ENCODE measurements at regions not wholly inside any gene's neighbourhood (a gene's known extent, or its start where the extent isn't known, plus 50 kb on each side); places are given as distances from the start of the nearest gene placed in this dataset.
A peak's percentile ranks its signal among the peaks of the same experiment; 100 is the strongest.

DNA sequence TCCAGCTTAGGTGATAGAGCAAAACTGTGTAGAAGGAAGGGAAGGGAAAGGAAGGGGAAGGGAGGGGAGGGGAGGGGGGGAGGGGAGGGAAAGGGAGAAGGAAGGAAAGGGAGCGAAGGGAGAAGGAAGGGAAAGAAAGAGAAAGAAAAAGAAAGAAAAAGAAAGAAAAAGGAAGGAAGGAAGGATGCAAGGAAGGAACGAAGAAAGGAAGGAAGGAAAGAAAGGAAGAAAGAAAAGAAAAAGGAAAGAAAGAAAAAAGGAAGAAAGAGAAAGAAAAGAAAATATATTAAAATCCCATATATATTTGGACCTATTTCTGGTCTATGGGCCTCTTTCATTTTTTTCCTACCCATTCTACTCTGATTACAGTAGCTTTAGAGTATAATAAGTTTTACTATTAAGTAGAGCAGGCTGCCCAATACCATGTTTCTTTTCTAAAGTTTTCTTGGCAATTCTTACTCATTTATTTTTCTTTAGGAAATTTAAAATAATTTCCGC is 229.1 kb downstream of the AUH start:
- DNase-seq (ENCODE audit: low spot score) = no peak

DNA sequence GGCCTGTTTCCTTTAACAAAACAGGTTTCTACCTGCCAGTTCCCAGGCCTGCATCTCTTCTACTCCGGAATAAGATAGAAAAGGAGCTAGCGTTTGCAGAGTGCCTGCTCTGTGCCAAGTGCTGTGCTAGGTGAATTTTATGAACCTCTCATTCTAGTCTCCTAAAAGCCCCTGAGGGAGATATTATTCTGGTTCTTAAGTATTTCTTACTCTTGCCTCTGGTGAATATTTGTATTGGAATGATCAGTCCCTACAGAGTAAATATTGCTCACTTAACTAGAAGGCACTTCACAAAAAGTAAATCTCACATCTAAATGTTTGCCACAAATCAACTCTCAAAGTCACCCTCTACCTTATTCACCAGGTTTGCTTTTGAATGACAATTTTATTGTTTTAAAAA is 227.1 kb downstream of the AUH start:
- no peak for DNase-seq (ENCODE audit: low spot score)

DNA sequence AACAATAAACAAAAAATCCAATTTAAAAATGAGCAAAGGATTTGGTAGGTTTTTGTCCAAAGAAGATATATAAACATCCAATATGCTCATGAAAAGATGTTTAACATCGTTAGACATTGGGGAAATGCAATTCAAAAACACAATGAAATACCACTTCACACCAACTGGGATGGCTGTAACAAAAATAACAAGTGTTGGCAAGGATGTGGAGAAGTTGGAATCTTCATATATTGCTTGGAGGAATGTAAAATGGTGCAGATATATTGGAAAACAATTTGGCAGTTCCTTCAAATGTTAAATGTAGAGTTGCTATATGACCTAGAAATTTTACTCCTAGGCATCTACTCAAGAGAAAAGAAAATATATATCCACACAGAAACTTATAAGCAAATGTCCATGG is 224.3 kb downstream of the AUH start:
- DNase-seq (ENCODE audit: low spot score) = no peak

DNA sequence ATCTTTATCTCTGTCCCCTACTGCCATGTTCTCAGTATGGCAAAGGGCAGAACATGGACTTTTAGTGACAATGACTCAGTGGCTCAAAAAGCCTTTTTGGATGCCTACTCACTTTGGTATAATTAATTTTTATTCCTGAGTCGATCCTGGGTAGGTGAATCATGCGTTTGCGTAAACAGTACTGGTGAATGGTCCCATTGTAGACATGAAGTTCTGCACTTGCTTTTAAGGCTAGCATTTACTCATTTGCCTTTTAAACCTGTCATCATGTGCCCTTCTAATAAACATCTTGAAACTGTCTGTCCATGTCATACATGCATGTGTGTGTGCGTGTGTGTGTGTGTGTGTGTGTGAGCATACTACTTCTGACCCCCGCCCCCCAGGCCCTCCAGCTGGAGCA is 223.0 kb downstream of the AUH start:
- peak; percentile 92 for DNase-seq (ENCODE audit: low spot score)

DNA sequence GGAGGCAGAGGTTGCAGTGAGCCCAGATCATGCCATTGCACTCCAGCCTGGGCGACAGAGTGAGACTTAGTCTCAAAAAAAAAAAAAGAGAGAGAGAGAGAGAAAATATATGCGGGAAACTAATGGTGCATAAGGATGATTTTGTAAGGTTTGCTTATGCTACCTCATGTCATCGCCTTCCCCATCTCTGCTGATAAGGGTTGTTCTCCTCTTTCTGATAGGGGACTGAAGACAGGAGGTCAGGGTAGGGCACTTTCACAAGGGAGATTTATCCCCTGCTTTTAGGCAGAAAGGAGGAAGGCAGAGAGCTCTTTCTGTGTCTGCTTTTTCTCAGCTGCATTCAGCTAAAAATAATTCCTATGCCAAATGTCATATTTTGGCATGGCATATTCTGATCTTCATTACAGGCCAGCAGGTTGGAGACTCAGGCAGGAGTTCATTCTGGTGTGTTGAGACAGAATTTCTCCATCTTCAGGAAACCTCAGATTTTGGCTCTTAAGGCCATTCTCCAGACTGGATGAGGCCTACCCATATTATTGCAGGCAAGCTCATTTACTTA is 220.2 kb downstream of the AUH start:
- no peak for DNase-seq (ENCODE audit: low spot score)

DNA sequence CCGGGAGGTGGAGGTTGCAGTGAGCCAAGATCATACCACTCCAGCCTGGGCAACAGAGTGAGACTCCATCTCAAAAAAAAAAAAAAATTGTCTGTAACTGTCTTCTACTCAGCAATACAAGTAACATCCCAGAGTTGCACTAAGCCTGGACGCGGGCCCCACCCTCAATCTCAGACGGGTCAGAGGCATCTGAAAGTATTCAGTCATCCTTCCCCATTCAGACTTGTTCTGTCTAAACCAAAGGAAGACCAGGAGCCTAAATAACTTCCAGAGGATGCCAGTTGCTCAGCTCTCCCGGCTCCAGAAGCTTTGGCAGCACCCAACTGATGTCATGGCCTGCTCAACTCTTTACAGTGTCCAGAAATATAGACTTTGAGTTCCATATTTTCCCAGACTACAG is 218.6 kb downstream of the AUH start:
- no peak for DNase-seq (ENCODE audit: low spot score)

DNA sequence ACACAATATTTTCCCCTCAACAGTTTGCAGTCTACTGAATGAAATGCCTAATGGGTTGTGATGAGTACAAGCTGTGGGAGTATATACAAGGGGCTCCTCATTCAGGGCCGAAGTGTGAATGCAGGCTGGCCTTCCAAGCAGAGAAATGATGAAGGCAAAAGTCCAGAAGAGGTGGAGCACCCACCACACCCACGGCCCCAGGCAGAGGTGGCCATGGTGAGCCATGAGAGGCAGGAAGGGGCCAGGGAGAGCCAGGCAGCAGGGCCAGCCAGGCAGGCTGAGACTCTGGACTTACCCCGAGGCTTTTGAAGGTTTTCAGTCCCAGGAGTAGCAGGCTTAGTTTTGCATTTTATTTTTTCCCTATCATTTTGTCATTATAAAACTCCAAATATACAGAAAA is 218.1 kb downstream of the AUH start:
- no peak for DNase-seq (ENCODE audit: low spot score)

DNA sequence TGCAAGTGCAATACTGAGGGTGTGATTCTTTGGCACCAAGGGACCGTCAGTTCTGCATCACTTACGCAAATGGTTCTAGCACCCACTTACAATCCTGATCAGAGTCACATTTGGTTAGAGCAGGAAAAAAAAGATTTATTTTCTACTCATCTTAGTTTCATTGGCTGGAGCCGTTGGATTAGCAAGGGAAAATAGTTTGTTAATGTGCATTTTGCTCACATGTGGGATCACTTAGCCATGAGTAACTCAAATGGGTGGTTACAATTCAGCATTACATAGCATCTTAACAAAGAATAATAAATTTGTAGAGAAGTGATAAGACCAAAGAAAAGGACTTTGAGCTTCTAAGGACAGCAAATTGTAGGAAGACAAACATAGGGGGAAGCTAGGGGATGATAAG is 216.9 kb downstream of the AUH start:
- DNase-seq (ENCODE audit: low spot score) = no peak

DNA sequence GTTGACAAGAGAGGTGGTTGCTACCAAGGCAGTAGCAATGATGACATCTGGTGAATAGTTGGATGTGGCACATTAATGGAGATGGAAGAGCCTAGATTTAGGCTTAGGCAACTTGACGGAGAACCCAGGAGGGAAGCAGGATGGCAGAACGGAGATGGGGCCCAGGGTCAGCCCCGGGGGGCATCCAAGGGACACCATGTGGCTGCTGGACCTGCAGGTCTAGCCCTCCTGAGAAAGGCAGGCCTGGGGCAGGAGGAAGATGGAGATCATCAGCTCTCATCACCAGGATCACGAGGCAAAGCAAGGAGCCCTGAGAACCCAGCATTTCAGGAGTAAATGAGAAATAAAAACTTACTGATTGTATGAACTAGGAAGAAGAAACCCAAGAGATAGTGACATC is 216.2 kb downstream of the AUH start:
- no peak for DNase-seq (ENCODE audit: low spot score)

DNA sequence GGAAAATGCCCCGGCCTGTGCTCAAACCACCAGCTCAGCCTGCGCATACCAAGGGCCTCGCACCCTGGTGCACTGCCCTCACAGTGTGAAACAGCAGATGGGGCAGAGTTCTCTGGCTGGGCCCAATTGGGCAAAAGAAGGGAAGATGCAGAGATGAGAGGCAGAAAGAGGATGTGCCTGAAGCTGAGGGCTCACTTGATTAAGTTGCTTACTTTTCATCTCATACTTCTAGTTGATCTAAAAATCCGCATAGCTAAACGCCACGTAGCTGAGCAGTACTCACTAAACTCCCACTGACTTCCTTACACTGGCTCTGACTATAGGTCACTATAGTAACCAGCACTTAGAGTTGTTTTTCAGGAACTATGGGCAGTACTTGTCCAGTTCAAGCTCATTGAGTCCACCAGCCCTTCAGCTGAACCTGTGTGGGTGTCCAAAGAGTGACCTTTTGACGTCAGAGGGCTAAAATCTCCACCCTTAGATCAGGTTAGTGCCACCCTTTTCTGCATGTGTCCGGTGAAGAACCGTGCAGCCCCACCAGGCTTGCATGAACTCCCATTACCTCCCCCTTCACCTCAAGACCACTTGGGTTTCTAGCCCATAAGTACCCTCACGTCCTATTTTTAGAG is 215.2 kb downstream of the AUH start:
- no peak for DNase-seq (ENCODE audit: low spot score)

DNA sequence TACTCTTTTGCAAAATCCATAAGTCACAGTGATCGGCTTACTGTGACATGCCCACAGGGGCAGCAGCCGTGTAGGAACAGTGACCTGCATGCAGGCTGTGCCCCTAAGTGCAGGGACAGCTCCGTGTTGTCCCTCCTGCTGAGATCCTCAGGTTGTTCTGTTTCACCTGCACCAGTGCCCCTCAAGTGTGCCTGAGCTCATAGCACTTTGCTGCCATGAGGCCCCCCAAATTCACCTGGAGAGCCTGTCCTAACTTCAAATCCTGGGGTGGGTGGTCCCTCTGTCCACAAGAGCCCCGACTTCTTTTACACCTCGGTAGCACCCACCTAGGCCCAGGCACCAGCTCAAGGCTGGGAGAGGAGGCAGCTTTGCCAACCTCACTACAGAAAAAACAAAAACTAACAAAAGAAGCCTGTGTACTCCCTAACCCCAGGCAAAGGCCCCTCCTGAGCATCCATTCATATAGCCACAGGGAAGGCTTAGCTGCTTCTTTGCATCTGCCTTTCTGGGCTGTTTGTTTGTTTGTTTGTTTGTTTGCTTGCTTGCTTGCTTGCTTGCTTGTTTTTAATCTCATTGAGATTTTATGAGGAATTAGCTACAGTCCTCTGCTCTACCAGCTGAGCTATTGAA is 214.5 kb downstream of the AUH start:
- no peak for DNase-seq (ENCODE audit: low spot score)

DNA sequence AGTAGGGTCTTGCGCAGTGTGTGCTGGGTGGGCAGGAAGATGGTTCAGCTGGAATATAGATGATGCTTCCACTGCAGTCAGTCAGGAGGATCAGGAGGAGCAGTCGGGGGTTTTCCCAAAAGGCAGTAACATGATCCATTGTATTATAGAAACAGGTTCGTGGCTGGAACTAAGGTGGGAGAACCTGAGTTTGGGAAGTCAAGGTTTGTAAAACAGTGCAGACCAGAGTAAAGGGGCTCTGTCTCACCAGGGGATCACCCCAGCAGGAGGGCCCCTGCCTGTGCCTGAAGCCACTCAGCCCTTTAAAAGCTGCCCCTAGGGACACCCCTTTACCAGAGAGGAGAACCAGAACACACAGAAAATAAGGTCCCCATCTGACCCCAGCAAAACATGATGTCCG is 213.4 kb downstream of the AUH start:
- DNase-seq (ENCODE audit: low spot score) = no peak

DNA sequence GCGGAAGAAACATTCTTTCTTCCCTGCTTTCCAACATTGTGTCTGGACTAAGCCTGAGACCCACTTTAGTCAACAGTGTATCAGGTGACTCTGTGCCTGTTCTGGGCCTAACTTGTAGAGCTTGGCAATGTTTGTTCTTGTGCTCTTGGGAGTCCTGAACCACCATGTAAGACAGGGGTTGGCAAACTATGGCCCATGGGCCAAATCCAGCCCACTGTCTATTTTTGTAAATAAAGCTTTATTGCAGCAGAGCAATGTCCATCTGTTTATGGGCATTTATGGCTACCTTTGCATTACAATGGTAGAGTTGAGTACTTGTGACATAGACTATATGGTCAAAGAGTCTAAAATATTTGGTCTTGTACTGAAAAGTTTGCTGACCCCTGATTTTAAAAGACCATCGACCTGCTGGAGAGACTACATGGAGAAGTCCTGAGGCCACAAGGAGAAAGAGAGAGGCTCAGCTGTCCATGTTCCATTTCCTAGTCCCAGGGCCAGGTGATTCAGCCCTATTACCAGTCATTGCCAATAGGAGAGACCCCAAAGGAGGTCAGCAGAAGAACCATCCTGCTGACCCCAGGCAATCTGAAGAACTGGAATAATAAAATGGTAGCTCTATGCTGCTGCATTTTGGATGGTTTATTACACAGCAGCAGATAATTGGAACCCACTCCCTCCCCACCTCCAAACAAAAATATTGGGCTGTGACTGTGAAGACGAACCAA is 211.3 kb downstream of the AUH start:
- no peak for DNase-seq (ENCODE audit: low spot score)

DNA sequence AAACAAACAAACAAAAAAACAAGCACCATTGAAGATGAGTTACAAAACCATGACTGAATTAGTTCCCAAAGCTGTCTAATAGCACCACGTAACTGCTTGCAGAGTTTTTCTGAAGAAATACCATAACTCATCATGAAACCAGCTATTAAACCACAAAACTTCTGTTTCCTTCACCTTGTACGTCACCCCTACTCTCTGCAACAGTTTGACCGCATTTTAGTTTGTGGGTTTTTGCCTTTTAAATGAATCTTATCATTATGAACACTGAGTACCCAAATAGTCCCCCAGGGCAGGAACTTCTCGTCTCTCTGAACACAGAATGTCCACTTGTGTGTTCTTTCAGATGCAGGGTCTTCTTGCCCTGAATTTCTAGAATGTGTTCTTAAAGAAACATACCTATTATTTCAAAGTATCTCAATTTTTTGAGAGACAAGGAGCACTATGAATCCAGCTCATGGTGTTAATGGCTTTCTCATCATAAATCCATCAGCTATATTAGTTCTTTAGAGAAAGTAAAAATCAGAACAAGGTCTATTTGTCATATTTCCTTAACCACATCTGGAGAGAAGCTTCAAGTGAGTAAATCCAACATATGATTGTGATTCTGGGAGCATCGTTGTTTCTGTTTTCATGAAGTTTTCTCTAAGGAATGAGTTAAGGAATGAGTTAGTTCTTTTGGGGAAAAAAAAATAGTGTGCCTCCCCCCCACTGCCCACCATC is 210.6 kb downstream of the AUH start:
- DNase-seq (ENCODE audit: low spot score) = no peak

DNA sequence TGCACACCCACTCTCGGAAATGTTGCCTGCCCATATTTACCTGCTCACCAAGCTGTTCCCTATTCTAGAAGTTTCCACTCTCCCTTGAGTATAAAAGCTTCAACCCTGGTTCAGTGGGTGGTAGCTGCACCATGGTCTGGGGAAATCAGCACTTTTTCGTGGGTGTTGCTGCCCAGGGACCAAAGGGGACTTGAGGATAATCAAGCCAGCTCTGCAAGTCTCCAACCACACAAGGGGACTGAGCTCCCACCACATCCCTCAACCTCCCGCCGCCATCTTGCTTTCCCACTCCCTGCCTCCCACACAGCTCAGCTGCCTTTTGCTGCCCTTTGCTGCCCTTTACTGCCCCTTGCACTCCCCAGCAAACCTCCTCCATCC is 210.0 kb downstream of the AUH start:
- DNase-seq (ENCODE audit: low spot score) = no peak

DNA sequence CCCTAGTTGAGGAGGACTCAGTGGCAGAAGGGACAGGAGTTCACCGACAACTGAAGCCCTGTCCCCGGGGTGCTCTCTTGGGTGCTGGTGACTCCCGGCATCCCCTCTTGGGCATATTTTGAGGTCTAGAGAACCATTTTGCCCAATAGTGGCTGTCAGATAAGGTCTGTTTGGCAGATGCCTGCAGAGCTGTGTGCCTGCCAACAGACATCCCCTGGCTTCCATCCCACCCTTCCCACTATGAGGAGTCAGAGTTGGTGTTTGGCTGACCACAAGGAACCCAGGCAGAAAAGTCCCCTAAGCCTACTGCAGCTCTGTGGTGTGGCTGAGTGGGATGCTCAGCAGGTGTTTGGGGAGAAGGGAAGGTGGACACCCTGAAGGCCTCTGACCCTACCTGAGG is 207.0 kb downstream of the AUH start:
- no peak for DNase-seq (ENCODE audit: low spot score)

DNA sequence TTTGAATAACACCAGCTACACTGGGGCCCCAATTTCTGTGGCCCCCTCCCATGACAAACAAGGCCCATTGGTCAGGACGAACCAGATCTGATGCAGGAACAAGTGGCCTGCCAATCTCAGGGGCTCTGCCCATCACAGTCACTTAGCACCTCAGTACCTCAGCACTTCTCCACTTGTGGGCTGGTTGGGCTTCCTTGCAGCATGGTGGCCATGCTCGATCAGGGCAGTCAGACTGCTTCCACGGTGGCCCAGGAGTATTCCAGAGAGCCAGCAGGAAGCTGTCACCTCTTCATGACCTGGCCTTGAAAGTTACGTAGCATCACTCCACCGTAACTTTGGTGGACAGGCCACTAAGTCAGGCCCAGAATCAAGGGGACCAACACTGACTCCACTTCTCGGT is 206.5 kb downstream of the AUH start:
- no peak for DNase-seq (ENCODE audit: low spot score)

DNA sequence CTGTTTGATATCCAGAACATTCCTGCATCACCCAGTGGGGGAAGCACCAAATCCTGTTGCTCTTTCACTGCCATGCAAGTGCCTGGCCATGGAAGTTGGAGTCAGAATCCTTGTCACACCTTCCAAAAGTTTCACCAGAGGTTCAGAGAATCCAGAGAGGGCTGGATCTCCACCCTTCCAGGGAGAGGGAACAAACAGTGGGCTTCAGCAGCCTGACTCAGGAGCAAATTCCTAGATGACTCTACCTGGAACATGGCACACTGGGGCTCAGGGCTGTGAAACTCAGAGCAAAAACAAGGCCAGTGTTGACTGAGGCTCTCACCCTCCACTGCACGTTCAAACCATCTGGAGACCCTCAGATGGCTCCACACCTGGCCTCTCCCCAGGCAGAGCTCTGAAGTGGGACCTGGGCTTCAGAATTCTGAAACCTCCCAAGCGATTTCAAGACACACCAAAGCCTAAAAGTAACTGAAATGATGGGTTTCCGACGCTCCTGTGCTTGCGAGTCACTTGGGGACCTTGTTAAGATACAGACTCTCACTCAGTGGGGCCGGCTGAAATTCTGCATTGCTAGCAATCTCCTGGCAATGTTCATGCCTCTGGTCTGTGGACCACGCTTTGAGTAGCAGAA is 205.9 kb downstream of the AUH start:
- no peak for DNase-seq (ENCODE audit: low spot score)

DNA sequence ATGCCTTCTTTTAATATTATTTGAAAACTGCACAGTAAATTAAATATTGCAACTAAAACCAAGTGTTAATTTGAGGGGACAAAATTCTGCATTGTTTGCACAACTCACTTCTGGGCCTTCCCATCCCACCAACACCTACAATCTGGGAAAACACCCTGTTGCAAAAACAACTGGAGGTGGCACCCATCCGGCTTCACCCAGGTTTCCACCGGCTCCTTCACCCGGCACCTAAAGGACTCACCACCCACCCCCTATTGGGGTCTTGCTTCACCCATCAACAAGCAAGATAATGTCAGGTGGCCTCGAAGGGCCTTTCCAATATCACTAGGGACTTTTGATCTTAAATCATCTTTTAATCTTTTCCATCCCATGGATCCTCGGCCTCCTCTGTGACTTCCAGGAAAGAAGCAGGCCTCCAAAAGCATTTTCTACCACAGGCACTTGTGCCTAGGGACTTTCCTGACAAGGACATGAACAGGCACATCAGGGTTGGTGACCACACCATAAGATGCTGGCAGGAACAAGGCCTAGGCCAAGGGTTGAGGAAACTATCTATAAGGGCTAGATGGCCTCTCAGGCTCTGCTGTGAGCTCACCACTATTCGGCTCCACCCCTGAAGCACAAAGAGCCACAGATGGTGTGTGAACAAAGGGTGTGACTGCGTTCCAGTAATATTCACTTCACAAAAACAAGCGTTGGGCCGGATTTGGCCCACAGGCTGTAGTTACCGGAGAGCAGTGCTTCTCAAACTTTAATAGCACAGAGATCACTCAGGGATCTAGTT is 205.1 kb downstream of the AUH start:
- no peak for DNase-seq (ENCODE audit: low spot score)

DNA sequence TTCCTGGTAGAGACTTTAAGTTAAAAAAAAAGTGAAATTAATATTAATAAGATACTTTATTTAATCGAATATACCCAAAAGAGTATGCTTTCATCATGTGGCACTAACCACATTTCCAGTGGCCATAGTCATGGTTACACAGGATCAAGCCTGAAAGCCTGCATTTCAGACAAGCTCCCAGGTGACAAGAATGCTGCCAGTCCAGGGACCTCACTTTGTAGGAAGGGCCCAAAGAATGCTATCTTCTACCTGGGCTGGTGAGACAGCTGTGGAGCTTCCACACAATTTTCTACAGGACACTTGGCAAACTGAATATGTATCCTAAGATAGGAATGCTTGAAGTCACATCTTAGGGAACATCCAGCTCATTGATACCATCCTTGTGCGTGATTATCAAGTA is 203.8 kb downstream of the AUH start:
- DNase-seq (ENCODE audit: low spot score) = no peak

DNA sequence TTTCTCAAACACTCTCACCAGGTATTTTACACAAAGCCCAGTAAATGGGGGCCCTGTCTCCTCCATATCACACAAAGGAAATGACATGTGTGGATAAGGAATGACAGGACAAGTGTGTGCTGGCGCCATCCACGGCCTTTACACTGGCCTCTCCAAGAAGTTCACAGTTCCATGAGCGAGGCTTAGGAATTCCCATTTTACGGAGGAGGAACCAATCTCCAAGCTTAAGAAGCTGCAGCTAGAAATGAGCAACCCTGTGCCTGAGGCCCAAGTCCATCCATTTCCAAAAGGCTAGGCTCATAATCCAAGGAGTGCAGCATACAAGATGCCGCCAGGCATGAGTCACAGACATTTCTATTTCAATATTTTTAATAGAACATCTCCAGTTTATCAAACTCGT is 203.4 kb downstream of the AUH start:
- DNase-seq (ENCODE audit: low spot score) = no peak
